Kidney (tissue), 13 donors: ENCODE measurements at regions not wholly inside any gene's neighbourhood (a gene's known extent, or its start where the extent isn't known, plus 50 kb on each side); places are given as distances from the start of the nearest gene placed in this dataset.

Experiments used
- DNase-seq, 5 donors: peaks; one replicate each; pipeline ENCODE4 v3.0.0-alpha.2; 2013 to 2020
- FAIRE-seq: peaks from 2 replicates; lab custom pipeline; 2012; peaks lifted over from hg19 to GRCh38; lab: Jason Lieb, UNC
- H3K27ac ChIP-seq, 2 donors: one replicate each; pipeline ENCODE4 v1.7.0; 2013; ENCODE audit warnings: low read depth in 2 of 2, low read length in 2 of 2, inconsistent platforms in 1 of 2
- H3K27me3 ChIP-seq: one replicate; pipeline ENCODE4 v1.7.1; 2013; ENCODE audit warnings: low read length, inconsistent platforms; ENCODE audit not compliant: control insufficient read depth, insufficient read depth
- H3K36me3 ChIP-seq, 3 donors: one replicate each; pipeline versions ENCODE4 v1.7.0 to v1.7.1; 2013; ENCODE audit warnings: low read length in 3 of 3, control low read depth in 1 of 3, inconsistent platforms in 1 of 3; ENCODE audit not compliant: insufficient read depth in 3 of 3, control insufficient read depth in 2 of 3
- H3K4me1 ChIP-seq, 3 donors: one replicate each; pipeline versions ENCODE4 v1.7.0 to v1.7.1; 2013; ENCODE audit warnings: low read length in 3 of 3, inconsistent platforms in 1 of 3, low read depth in 1 of 3; ENCODE audit not compliant: control insufficient read depth in 2 of 3, insufficient read depth in 2 of 3
- H3K4me3 ChIP-seq, 3 donors: one replicate each; pipeline versions ENCODE4 v1.7.0 to v1.8.1; 2013; ENCODE audit warnings: low read length in 3 of 3, control low read depth in 1 of 3, inconsistent platforms in 1 of 3
- H3K9ac ChIP-seq, 3 donors: one replicate each; pipeline versions ENCODE4 v1.7.0 to v1.7.1; 2013; ENCODE audit warnings: low read length in 3 of 3, control low read depth in 1 of 3, inconsistent platforms in 1 of 3
- H3K9me3 ChIP-seq, 3 donors: one replicate each; pipeline versions ENCODE4 v1.7.0 to v1.7.1; 2013; ENCODE audit warnings: low read length in 3 of 3, control low read depth in 1 of 3, inconsistent platforms in 1 of 3; ENCODE audit not compliant: control insufficient read depth in 2 of 3, insufficient read depth in 1 of 3
- CTCF ChIP-seq: IDR thresholded peaks from 3 replicates; pipeline ENCODE4 v1.5.1; 2012; ENCODE audit warnings: mild to moderate bottlenecking, moderate library complexity, borderline replicate concordance; ENCODE audit not compliant: insufficient read depth; ENCODE audit errors: extremely low read depth
- intact Hi-C: fragments of 100-400 bp; cut with DNase I; formaldehyde crosslinking; loops from one replicate; pipeline ENCODE4 v1.11.1; 2022
- donor health status: control.
- donor health status: control.
- donor health status: control.
- donor health status: control.
- donor health status: control.
- donor health status: DM: yes; HTN: yes; CAD: no.
- donor health status: Normal renal cell carcinoma (clear cell type).

- H3K27me3 ChIP-seq, result no peaks in the 10 kb centered on the region
- no peak overlapping the region for H3K9ac ChIP-seq
- DNase-seq, result no peak
- no peak for TF ChIP-seq CTCF
- no peak overlapping the region for H3K4me3 ChIP-seq
- no peaks in the 10 kb centered on the region for H3K9me3 ChIP-seq
- H3K36me3 ChIP-seq, result no peaks in the 10 kb centered on the region
- H3K4me1 ChIP-seq, result no peaks in the 10 kb centered on the region
- no peak for FAIRE-seq
- intact Hi-C loops, result no loop called here
- H3K27ac ChIP-seq, result no peak overlapping the region
Observed at GRCh38 chr1:59071289-59071688, 225.6 kb upstream of the FGGY start.

GRCh38 chr1:59071876-59072582, 224.9 kb upstream of the FGGY start:
- intact Hi-C loops, result no loop called here

DNA sequence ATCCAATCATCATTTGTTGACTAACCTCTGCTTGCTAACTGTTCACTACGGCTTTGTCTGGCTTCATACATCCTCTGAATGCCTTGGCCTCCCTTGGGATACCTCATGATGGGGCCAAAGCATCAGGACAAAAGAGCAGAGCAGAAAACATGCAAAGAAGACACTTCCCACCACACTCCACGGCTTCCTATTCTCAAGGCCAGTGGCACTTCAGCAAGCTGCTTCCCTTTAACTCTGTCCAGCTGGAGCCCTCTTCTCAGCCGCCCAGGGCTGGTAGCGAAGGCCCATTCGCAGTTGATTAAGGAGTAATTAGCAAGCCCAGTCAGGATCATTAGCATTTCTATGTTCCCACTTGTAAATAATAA, 224.3 kb upstream of the FGGY start:
- Histone ChIP-seq H3K36me3 (no peaks in the 10 kb centered on the region), H3K4me1 (no peaks in the 10 kb centered on the region), H3K27ac (no peak overlapping the region), H3K9ac (no peak overlapping the region), H3K27me3 (no peaks in the 10 kb centered on the region), H3K9me3 (no peaks in the 10 kb centered on the region), H3K4me3 (no peak overlapping the region)
- DNase-seq, result no peak
- no peak for TF ChIP-seq CTCF
- FAIRE-seq, result no peak
- intact Hi-C loops, result no loop called here

More at GRCh38 chr1:59071876-59072582, 224.9 kb upstream of the FGGY start:
- no peak overlapping the region for H3K4me3 ChIP-seq
- no peak overlapping the region for H3K27ac ChIP-seq
- H3K27me3 ChIP-seq, result no peaks in the 10 kb centered on the region
- no peaks in the 10 kb centered on the region for H3K36me3 ChIP-seq
- no peak overlapping the region for H3K9ac ChIP-seq
- TF ChIP-seq CTCF, result no peak
- DNase-seq, result no peak
- H3K4me1 ChIP-seq, result no peaks in the 10 kb centered on the region
- no peak for FAIRE-seq
- no peaks in the 10 kb centered on the region for H3K9me3 ChIP-seq

DNA sequence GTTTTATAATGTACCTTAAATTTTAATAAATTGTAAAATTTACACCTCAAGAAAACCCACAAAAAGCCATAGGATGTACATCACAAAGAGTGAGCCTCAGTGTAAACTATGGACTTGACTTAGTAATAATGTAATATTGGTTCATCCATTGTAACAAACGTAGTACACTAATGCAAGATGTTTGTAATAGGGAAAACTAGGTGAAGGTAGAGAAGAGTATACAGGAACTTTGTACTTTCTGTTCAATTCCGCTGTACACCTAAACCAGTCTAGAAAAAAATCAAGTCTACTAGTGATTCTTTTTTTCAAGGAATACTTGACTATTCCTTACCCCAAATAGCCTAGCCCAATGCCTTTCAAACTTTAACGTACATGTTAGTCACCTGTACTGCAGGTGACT, 222.3 kb upstream of the FGGY start:
- no peak overlapping the region for H3K27ac ChIP-seq
- H3K27me3 ChIP-seq, result no peaks in the 10 kb centered on the region
- intact Hi-C loops, result no loop called here
- DNase-seq (no peak), FAIRE-seq (no peak)
- no peak overlapping the region for H3K4me3 ChIP-seq
- H3K9ac ChIP-seq, result no peak overlapping the region
- H3K4me1 ChIP-seq, result peaks cover 0 to 1% (median 0%) of the 10 kb centered on the region in 3 donors
- no peaks in the 10 kb centered on the region for H3K9me3 ChIP-seq
- no peak for TF ChIP-seq CTCF
- no peaks in the 10 kb centered on the region for H3K36me3 ChIP-seq
